Right lobe of liver (tissue), 6 donors: ENCODE measurements at regions not wholly inside any gene's neighbourhood (a gene's known extent, or its start where the extent isn't known, plus 50 kb on each side); places are given as distances from the start of the nearest gene placed in this dataset.

Source experiments
- ATAC-seq, 4 donors: fragments of 200-7000 bp; cut with Tn5 transposase; one replicate each; pipeline ENCODE4 v1.9.1; 2020; ENCODE audit warnings: mild to moderate bottlenecking in 4 of 4, moderate library complexity in 4 of 4
- DNase-seq, 3 donors: peaks; one replicate each; pipeline ENCODE4 v3.0.0-alpha.2; 2020
- H3K27ac ChIP-seq, 3 donors: fragments of 200-600 bp; one replicate each; pipeline ENCODE4 v1.8.0; 2022
- H3K27me3 ChIP-seq, 2 donors: fragments of 200-600 bp; one replicate each; pipeline ENCODE4 v1.8.0; 2022
- H3K36me3 ChIP-seq, 4 donors: fragments of 200-600 bp; sonication (generic) in 1 of 4; one replicate each; pipeline versions ENCODE4 v1.5.1 to v1.8.0; 2017 to 2022; ENCODE audit warnings: control low read depth in 1 of 4
- H3K4me1 ChIP-seq, 4 donors: fragments of 200-600 bp; sonication (generic) in 1 of 4; one replicate each; pipeline versions ENCODE4 v1.5.1 to v1.8.0; 2017 to 2022; ENCODE audit warnings: control low read depth in 1 of 4
- H3K4me3 ChIP-seq, 3 donors: fragments of 200-600 bp; one replicate each; pipeline ENCODE4 v1.8.0; 2022
- H3K9me3 ChIP-seq, 4 donors: fragments of 200-600 bp; sonication (generic) in 1 of 4; one replicate each; pipeline versions ENCODE4 v1.5.1 to v1.8.0; 2017 to 2022; ENCODE audit warnings: control low read depth in 1 of 4
- CTCF ChIP-seq, 4 donors: fragments of 200-600 bp in 3 of 4; fragments of 450-650 bp in 1 of 4; IDR thresholded peaks; one replicate each; pipeline versions ENCODE4 v1.5.1 to v1.8.0; 2016 to 2022; ENCODE audit warnings: antibody characterized with exemption in 4 of 4, mild to moderate bottlenecking in 2 of 4
- POLR2A ChIP-seq: fragments of 450-650 bp; IDR thresholded peaks from one replicate; pipeline ENCODE4 v1.6.1; 2017; ENCODE audit warnings: antibody characterized with exemption, mild to moderate bottlenecking
- WGBS: methylation state at CpG from one replicate; pipeline ENCODE4 v1.1.6; 2018; ENCODE audit warnings: low coverage, low lambda C conversion rate; ENCODE audit not compliant: insufficient coverage; ENCODE audit errors: missing lambda C conversion rate; 5-methylcytosine and 5-hydroxymethylcytosine counted together
- intact Hi-C, 2 donors: fragments of 100-400 bp; cut with DNase I; formaldehyde crosslinking; loops; one replicate each; pipeline versions ENCODE4 v1.11.2 to v1.14.1; 2022
- donor health status: DM: no; HTN: yes; CAD: no.
- donor health status: DM: no; HTN: no; CAD: no.
- donor health status: DM: no; HTN: no; CAD: no.
- donor health status: DM: no; HTN: yes; CAD: no.
- donor health status: DM: no; HTN: yes; CAD: no.

GRCh38 chr2:151060287-151060686, 201.4 kb downstream of the RBM43 start:
- H3K4me3 ChIP-seq: no peak overlapping the region
- H3K27me3 ChIP-seq: no peaks in the 10 kb centered on the region
- no peak for TF ChIP-seq CTCF (IDR thresholded peaks at IDR 0.05)
- TF ChIP-seq POLR2A: no peak
- no peak for DNase-seq
- H3K27ac ChIP-seq: no peak overlapping the region
- H3K36me3 ChIP-seq: no peaks in the 10 kb centered on the region
- H3K4me1 ChIP-seq: no peaks in the 10 kb centered on the region
- no peak for ATAC-seq
- no peaks in the 10 kb centered on the region for H3K9me3 ChIP-seq
- intact Hi-C loops: no loop called here
- WGBS: 53% methylated on average over 2 of the region's 2 CpGs

- Histone ChIP-seq H3K36me3 (no peaks in the 10 kb centered on the region), H3K27me3 (no peaks in the 10 kb centered on the region), H3K4me1 (no peaks in the 10 kb centered on the region), H3K27ac (no peak overlapping the region), H3K4me3 (no peak overlapping the region), H3K9me3 (no peaks in the 10 kb centered on the region)
- intact Hi-C loops: no loop called here
- DNase-seq (no peak), ATAC-seq (no peak)
- WGBS: 74% methylated on average over 1 of the region's 1 CpG
- TF ChIP-seq POLR2A (no peak), CTCF (IDR thresholded peaks at IDR 0.05) (no peak)
These were observed 204.8 kb downstream of the RBM43 start for GRCh38 chr2:151056870-151057269.

- ATAC-seq: no peak
- 75% methylated on average over 1 of the region's 1 CpG for WGBS
- intact Hi-C loops: no loop called here
- Histone ChIP-seq H3K27ac (no peak overlapping the region), H3K27me3 (no peaks in the 10 kb centered on the region), H3K9me3 (no peaks in the 10 kb centered on the region), H3K36me3 (no peaks in the 10 kb centered on the region), H3K4me1 (peaks cover 0 to 13% (median 0%) of the 10 kb centered on the region in 4 donors), H3K4me3 (no peak overlapping the region)
- DNase-seq: no peak
- TF ChIP-seq POLR2A (no peak), CTCF (IDR thresholded peaks at IDR 0.05) (no peak)
These were observed 208.0 kb downstream of the RBM43 start for GRCh38 chr2:151053661-151053990.

- DNase-seq: no peak
- 50% methylated on average over 1 of the region's 1 CpG for WGBS
These were observed 208.6 kb downstream of the RBM43 start for GRCh38 chr2:151052850-151053660.

More at GRCh38 chr2:151052850-151053660, 208.6 kb downstream of the RBM43 start:
- H3K4me1 ChIP-seq: peaks cover 0 to 13% (median 0%) of the 10 kb centered on the region in 4 donors
- TF ChIP-seq POLR2A (no peak), CTCF (IDR thresholded peaks at IDR 0.05) (no peak)
- H3K36me3 ChIP-seq: no peaks in the 10 kb centered on the region
- intact Hi-C loops: no loop called here
- ATAC-seq: no peak
- H3K27ac ChIP-seq: no peak overlapping the region
- H3K27me3 ChIP-seq: no peaks in the 10 kb centered on the region
- no peaks in the 10 kb centered on the region for H3K9me3 ChIP-seq
- H3K4me3 ChIP-seq: no peak overlapping the region
